ENCODE measurements at regions not wholly inside any gene's neighbourhood (a gene's known extent, or its start where the extent isn't known, plus 50 kb on each side); places are given as distances from the start of the nearest gene placed in this dataset.

- no peak for DNase-seq (ENCODE audit: low read depth)
- no peak overlapping the region for H3K4me3 ChIP-seq (ENCODE audit: low read length)
- no peak for TF ChIP-seq CTCF (conservative IDR thresholded peaks at IDR 0.05; ENCODE audit: low read length)
These were observed 296.0 kb downstream of the CTTN start for GRCh38 chr11:70694371-70694770.

GRCh38 chr11:70695086-70695960 is 297.0 kb downstream of the CTTN start:
- no peak for DNase-seq (ENCODE audit: low read depth)
- TF ChIP-seq CTCF (conservative IDR thresholded peaks at IDR 0.05; ENCODE audit: low read length) = no peak

GRCh38 chr11:70696076-70696475 is 297.7 kb downstream of the CTTN start:
- H3K4me3 ChIP-seq (ENCODE audit: low read length) = no peak overlapping the region
- DNase-seq (ENCODE audit: low read depth) = no peak
- no peak for TF ChIP-seq CTCF (conservative IDR thresholded peaks at IDR 0.05; ENCODE audit: low read length)

More at GRCh38 chr11:70695086-70695960, 297.0 kb downstream of the CTTN start:
- H3K4me3 ChIP-seq (ENCODE audit: low read length) = no peak overlapping the region

- no peak for TF ChIP-seq CTCF (conservative IDR thresholded peaks at IDR 0.05; ENCODE audit: low read length)
- H3K4me3 ChIP-seq (ENCODE audit: low read length) = no peak overlapping the region
- no peak for DNase-seq (ENCODE audit: low read depth)
These were observed 298.2 kb downstream of the CTTN start for GRCh38 chr11:70696564-70696963.

- no peak for TF ChIP-seq CTCF (conservative IDR thresholded peaks at IDR 0.05; ENCODE audit: low read length)
- no peak for DNase-seq (ENCODE audit: low read depth)
These were observed 299.4 kb downstream of the CTTN start for GRCh38 chr11:70697701-70698100.

GRCh38 chr11:70698871-70699270 is 300.5 kb downstream of the CTTN start:
- DNase-seq (ENCODE audit: low read depth) = no peak

More at GRCh38 chr11:70697701-70698100, 299.4 kb downstream of the CTTN start:
- H3K4me3 ChIP-seq (ENCODE audit: low read length) = no peak overlapping the region

More at GRCh38 chr11:70698871-70699270, 300.5 kb downstream of the CTTN start:
- H3K4me3 ChIP-seq (ENCODE audit: low read length) = no peak overlapping the region
- TF ChIP-seq CTCF (conservative IDR thresholded peaks at IDR 0.05; ENCODE audit: low read length) = no peak
